ENCODE measurements at regions not wholly inside any gene's neighbourhood (a gene's known extent, or its start where the extent isn't known, plus 50 kb on each side); places are given as distances from the start of the nearest gene placed in this dataset.
"Not testable (repeated sequence)": the region's sequence is repeated elsewhere in the genome, so short reads cannot be mapped to it uniquely, and the experiment has no call there.

DNA sequence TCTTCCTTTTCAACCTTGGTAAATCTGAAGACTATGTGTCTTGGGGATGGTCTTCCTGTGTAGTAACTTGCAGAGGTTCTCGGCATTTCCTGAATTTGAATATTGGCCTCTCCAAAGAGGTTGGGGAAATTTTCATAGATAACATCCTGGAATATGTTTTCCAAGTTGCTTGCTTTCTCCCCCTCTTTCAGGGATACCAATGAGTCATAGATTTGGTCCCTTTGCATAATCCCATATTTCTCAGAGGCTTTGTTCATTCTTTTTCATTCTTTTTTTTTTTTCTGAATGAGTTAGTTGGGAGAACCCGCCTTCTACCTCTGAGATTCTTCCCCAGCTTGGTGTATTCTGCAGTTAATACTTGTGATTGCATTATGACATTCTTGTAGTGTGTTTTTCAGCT is 549.2 kb upstream of the AMOT start:
- Histone ChIP-seq H3K4me3 (ENCODE audit: low read depth, low read length) (no peak overlapping the region), H3K36me3 (ENCODE audit: insufficient read depth, low read length) (no peaks in the 10 kb centered on the region), H2AFZ (ENCODE audit: low read length, unreplicated experiment) (no peak overlapping the region), H3K4me1 (ENCODE audit: control insufficient read depth, insufficient read depth, low read length, unreplicated experiment) (peaks cover 10% of the 10 kb centered on the region), H3K27me3 (ENCODE audit: insufficient read depth, low read length) (no peaks in the 10 kb centered on the region), H3K79me2 (ENCODE audit: control insufficient read depth, insufficient read depth, low read length, unreplicated experiment) (no peaks in the 10 kb centered on the region), H3K27ac (ENCODE audit: low read depth, low read length) (no peak overlapping the region)

- Histone ChIP-seq H3K79me2 (ENCODE audit: control insufficient read depth, insufficient read depth, low read length, unreplicated experiment) (no peaks in the 10 kb centered on the region), H2AFZ (ENCODE audit: low read length, unreplicated experiment) (no peak overlapping the region), H3K4me3 (ENCODE audit: low read depth, low read length) (no peak overlapping the region), H3K36me3 (ENCODE audit: insufficient read depth, low read length) (no peaks in the 10 kb centered on the region), H3K27ac (ENCODE audit: low read depth, low read length) (peak overlapping the region; percentile 26; the same call in 1 of the 2 replicates), H3K4me1 (ENCODE audit: control insufficient read depth, insufficient read depth, low read length, unreplicated experiment) (peaks cover 19% of the 10 kb centered on the region), H3K27me3 (ENCODE audit: insufficient read depth, low read length) (no peaks in the 10 kb centered on the region)
Measured at GRCh38 chrX:113384628-113385027, 544.0 kb upstream of the AMOT start.

- H3K36me3 ChIP-seq (ENCODE audit: insufficient read depth, low read length); H3K4me3 ChIP-seq (ENCODE audit: low read depth, low read length); H3K4me1 ChIP-seq (ENCODE audit: control insufficient read depth, insufficient read depth, low read length, unreplicated experiment); H3K79me2 ChIP-seq (ENCODE audit: control insufficient read depth, insufficient read depth, low read length, unreplicated experiment); H2AFZ ChIP-seq (ENCODE audit: low read length, unreplicated experiment); H3K27ac ChIP-seq (ENCODE audit: low read depth, low read length); H3K27me3 ChIP-seq (ENCODE audit: insufficient read depth, low read length): not testable (repeated sequence)
Measured at GRCh38 chrX:113373421-113373820, 532.8 kb upstream of the AMOT start.

DNA sequence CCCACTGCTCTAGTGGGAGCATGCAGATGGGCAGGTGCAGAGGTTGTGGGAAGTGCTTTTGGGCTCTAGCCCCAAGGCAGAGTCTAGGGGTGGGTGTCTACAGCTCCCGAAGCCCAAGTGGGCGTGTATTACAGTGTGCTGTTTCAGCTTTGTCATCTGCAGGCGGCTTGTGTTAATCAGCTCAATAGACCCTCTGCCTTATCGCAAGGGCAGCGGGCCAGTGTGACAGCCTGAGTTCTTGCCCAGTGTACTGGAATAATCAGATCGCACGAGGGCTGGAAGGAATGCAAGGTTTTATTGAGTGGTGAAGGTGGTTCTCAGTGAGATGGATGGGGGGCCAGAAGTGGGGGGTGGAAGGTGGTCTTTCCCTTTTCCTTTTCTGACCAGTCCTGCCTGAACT is 529.4 kb upstream of the AMOT start:
- Histone ChIP-seq H3K4me3 (ENCODE audit: low read depth, low read length) (no peak overlapping the region), H3K27ac (ENCODE audit: low read depth, low read length) (no peak overlapping the region), H3K36me3 (ENCODE audit: insufficient read depth, low read length) (no peaks in the 10 kb centered on the region), H3K79me2 (ENCODE audit: control insufficient read depth, insufficient read depth, low read length, unreplicated experiment) (no peaks in the 10 kb centered on the region), H3K4me1 (ENCODE audit: control insufficient read depth, insufficient read depth, low read length, unreplicated experiment) (no peaks in the 10 kb centered on the region), H3K27me3 (ENCODE audit: insufficient read depth, low read length) (no peaks in the 10 kb centered on the region), H2AFZ (ENCODE audit: low read length, unreplicated experiment) (no peak overlapping the region)

DNA sequence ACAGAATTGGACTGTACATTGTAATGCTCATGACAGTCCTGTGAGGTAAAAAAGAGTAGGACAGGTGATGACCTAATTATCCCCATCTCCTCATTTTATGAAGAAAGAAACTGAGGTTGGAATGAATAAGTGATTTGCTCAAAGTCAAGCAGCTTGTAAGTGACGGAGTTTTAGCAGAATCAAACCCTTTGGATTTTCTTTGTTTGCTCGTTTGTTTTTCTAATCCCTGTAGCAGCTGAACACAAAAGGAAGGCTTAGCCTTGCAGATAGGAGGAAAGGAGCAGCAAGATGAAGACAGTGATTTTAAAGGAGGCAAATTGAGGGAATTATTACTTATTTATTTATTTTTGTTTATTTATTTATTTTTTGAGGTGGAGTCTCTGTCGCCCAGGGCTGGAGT is 528.4 kb upstream of the AMOT start:
- H3K27me3 ChIP-seq (ENCODE audit: insufficient read depth, low read length): no peaks in the 10 kb centered on the region
- H3K4me1 ChIP-seq (ENCODE audit: control insufficient read depth, insufficient read depth, low read length, unreplicated experiment): no peaks in the 10 kb centered on the region
- H3K79me2 ChIP-seq (ENCODE audit: control insufficient read depth, insufficient read depth, low read length, unreplicated experiment): no peaks in the 10 kb centered on the region
- H2AFZ ChIP-seq (ENCODE audit: low read length, unreplicated experiment): no peak overlapping the region
- no peaks in the 10 kb centered on the region for H3K36me3 ChIP-seq (ENCODE audit: insufficient read depth, low read length)
- H3K27ac ChIP-seq (ENCODE audit: low read depth, low read length): no peak overlapping the region
- no peak overlapping the region for H3K4me3 ChIP-seq (ENCODE audit: low read depth, low read length)

DNA sequence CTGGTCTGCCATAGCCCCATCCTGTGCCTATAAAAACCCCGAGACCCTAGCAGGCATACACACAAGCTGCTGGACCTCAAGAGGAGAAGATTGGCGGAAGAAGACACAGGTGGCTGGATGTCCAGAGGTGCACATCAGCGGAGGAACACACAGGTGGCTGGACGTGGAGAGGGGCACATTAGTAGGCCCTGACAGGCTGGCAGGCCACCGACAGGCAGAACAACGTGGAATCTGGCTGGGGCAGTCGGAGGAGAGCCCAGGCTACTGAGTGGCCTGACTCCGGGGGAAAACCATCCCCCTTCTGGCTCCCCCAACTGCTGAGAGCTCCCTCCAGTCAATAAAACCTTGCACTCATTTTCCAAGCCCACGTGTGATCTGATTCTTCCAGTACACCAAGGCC is 512.5 kb upstream of the AMOT start:
- H3K36me3 ChIP-seq (ENCODE audit: insufficient read depth, low read length): no peaks in the 10 kb centered on the region
- no peak overlapping the region for H3K27ac ChIP-seq (ENCODE audit: low read depth, low read length)
- no peak overlapping the region for H3K4me3 ChIP-seq (ENCODE audit: low read depth, low read length)
- no peaks in the 10 kb centered on the region for H3K4me1 ChIP-seq (ENCODE audit: control insufficient read depth, insufficient read depth, low read length, unreplicated experiment)
- no peaks in the 10 kb centered on the region for H3K27me3 ChIP-seq (ENCODE audit: insufficient read depth, low read length)
- no peak overlapping the region for H2AFZ ChIP-seq (ENCODE audit: low read length, unreplicated experiment)
- H3K79me2 ChIP-seq (ENCODE audit: control insufficient read depth, insufficient read depth, low read length, unreplicated experiment): no peaks in the 10 kb centered on the region

DNA sequence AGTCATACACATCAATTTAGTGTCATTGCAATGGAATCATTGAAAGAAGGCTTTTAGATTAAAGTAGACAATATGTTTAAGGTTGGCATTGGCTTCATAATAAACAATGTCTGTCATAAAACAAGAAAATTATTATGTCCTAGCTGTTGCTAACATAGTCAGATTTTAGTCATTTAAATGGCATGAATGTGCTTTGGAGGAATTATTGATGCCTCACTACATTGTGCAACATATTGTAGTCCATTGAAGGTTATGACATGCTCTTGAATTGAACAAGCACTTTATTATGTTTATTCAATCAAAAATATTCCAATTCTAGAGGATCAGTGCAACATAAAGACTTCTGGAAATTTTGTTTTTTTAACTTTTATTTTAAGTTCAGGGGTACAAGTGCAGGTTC is 489.8 kb upstream of the AMOT start:
- peak overlapping the region; percentile 5 for H2AFZ ChIP-seq (ENCODE audit: low read length, unreplicated experiment)
- H3K79me2 ChIP-seq (ENCODE audit: control insufficient read depth, insufficient read depth, low read length, unreplicated experiment): no peaks in the 10 kb centered on the region
- peaks cover 6% of the 10 kb centered on the region for H3K4me1 ChIP-seq (ENCODE audit: control insufficient read depth, insufficient read depth, low read length, unreplicated experiment)
- H3K27ac ChIP-seq (ENCODE audit: low read depth, low read length): peak overlapping the region; percentile 59
- no peaks in the 10 kb centered on the region for H3K36me3 ChIP-seq (ENCODE audit: insufficient read depth, low read length)
- no peak overlapping the region for H3K4me3 ChIP-seq (ENCODE audit: low read depth, low read length)
- H3K27me3 ChIP-seq (ENCODE audit: insufficient read depth, low read length): no peaks in the 10 kb centered on the region

GRCh38 chrX:113315927-113316326 is 475.3 kb upstream of the AMOT start:
- Histone ChIP-seq H3K4me1 (ENCODE audit: control insufficient read depth, insufficient read depth, low read length, unreplicated experiment) (no peaks in the 10 kb centered on the region), H2AFZ (ENCODE audit: low read length, unreplicated experiment) (no peak overlapping the region), H3K27ac (ENCODE audit: low read depth, low read length) (no peak overlapping the region), H3K27me3 (ENCODE audit: insufficient read depth, low read length) (no peaks in the 10 kb centered on the region), H3K4me3 (ENCODE audit: low read depth, low read length) (no peak overlapping the region), H3K36me3 (ENCODE audit: insufficient read depth, low read length) (no peaks in the 10 kb centered on the region), H3K79me2 (ENCODE audit: control insufficient read depth, insufficient read depth, low read length, unreplicated experiment) (no peaks in the 10 kb centered on the region)

GRCh38 chrX:113305496-113305895 is 464.9 kb upstream of the AMOT start:
- Histone ChIP-seq H3K4me1 (ENCODE audit: control insufficient read depth, insufficient read depth, low read length, unreplicated experiment) (peaks cover 2% of the 10 kb centered on the region), H3K36me3 (ENCODE audit: insufficient read depth, low read length) (no peaks in the 10 kb centered on the region), H3K4me3 (ENCODE audit: low read depth, low read length) (no peak overlapping the region), H3K79me2 (ENCODE audit: control insufficient read depth, insufficient read depth, low read length, unreplicated experiment) (no peaks in the 10 kb centered on the region), H2AFZ (ENCODE audit: low read length, unreplicated experiment) (no peak overlapping the region), H3K27me3 (ENCODE audit: insufficient read depth, low read length) (no peaks in the 10 kb centered on the region), H3K27ac (ENCODE audit: low read depth, low read length) (peak overlapping the region; percentile 40; the same call in 1 of the 2 replicates)

- H3K27me3 ChIP-seq (ENCODE audit: insufficient read depth, low read length): no peaks in the 10 kb centered on the region
- no peaks in the 10 kb centered on the region for H3K4me1 ChIP-seq (ENCODE audit: control insufficient read depth, insufficient read depth, low read length, unreplicated experiment)
- no peaks in the 10 kb centered on the region for H3K36me3 ChIP-seq (ENCODE audit: insufficient read depth, low read length)
- no peak overlapping the region for H3K4me3 ChIP-seq (ENCODE audit: low read depth, low read length)
- no peak overlapping the region for H2AFZ ChIP-seq (ENCODE audit: low read length, unreplicated experiment)
- H3K27ac ChIP-seq (ENCODE audit: low read depth, low read length): no peak overlapping the region
- no peaks in the 10 kb centered on the region for H3K79me2 ChIP-seq (ENCODE audit: control insufficient read depth, insufficient read depth, low read length, unreplicated experiment)
Measured at GRCh38 chrX:113300580-113300979, 459.9 kb upstream of the AMOT start.

DNA sequence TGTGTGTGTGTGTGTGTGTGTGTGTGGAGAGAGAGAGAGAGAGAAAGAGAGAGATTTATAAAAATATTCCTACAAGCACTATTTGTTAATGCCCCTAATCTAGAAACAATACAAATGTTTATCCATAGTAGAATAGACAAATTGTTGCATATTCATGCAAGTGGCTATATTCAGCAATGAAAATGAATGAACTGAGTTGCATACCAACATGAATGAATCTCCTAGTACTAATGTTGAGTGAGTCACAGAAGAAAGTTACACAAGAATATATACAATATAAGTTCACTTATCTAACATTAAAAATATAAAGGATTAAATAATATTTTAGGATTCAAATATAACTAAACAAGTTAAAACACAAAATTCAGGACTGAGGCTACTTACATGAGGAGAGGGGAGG is 456.8 kb upstream of the AMOT start:
- H3K27me3 ChIP-seq (ENCODE audit: insufficient read depth, low read length): no peaks in the 10 kb centered on the region
- H3K27ac ChIP-seq (ENCODE audit: low read depth, low read length): no peak overlapping the region
- no peaks in the 10 kb centered on the region for H3K36me3 ChIP-seq (ENCODE audit: insufficient read depth, low read length)
- H3K4me1 ChIP-seq (ENCODE audit: control insufficient read depth, insufficient read depth, low read length, unreplicated experiment): no peaks in the 10 kb centered on the region
- no peak overlapping the region for H3K4me3 ChIP-seq (ENCODE audit: low read depth, low read length)
- H2AFZ ChIP-seq (ENCODE audit: low read length, unreplicated experiment): no peak overlapping the region
- H3K79me2 ChIP-seq (ENCODE audit: control insufficient read depth, insufficient read depth, low read length, unreplicated experiment): no peaks in the 10 kb centered on the region

DNA sequence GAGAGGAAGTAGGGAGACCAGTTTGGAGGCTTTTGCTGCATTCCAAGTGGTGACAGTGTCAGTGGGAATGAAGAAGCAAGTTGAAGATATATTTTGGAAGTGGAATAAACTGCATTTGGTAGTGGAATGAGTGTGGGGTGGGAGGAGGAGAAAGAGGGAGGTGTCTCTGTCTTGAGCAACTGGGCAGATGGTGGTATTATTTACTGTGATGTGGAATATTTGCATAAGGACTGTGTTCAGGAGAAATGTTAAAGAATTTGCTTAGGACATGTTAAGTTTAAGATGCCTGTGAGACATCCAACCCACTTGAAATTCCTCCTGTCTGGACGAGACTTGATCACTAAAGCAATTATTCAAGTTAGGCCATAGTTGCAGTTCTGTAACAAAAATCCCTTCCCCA is 448.9 kb upstream of the AMOT start:
- Histone ChIP-seq H3K4me3 (ENCODE audit: low read depth, low read length) (no peak overlapping the region), H2AFZ (ENCODE audit: low read length, unreplicated experiment) (no peak overlapping the region), H3K4me1 (ENCODE audit: control insufficient read depth, insufficient read depth, low read length, unreplicated experiment) (no peaks in the 10 kb centered on the region), H3K27me3 (ENCODE audit: insufficient read depth, low read length) (no peaks in the 10 kb centered on the region), H3K36me3 (ENCODE audit: insufficient read depth, low read length) (no peaks in the 10 kb centered on the region), H3K79me2 (ENCODE audit: control insufficient read depth, insufficient read depth, low read length, unreplicated experiment) (no peaks in the 10 kb centered on the region), H3K27ac (ENCODE audit: low read depth, low read length) (no peak overlapping the region)
